Duodenal mucosa (tissue), 2 donors: ENCODE measurements at regions not wholly inside any gene's neighbourhood (a gene's known extent, or its start where the extent isn't known, plus 50 kb on each side); places are given as distances from the start of the nearest gene placed in this dataset.
A peak's percentile ranks its signal among the peaks of the same experiment; 100 is the strongest.

Experiments
- H3K27ac ChIP-seq: one replicate; pipeline ENCODE4 v1.7.0; 2013; ENCODE audit warnings: low read depth, low read length
- H3K27me3 ChIP-seq, 2 donors: one replicate each; pipeline ENCODE4 v1.7.0; 2013; ENCODE audit warnings: low read length in 2 of 2, control low read depth in 1 of 2; ENCODE audit not compliant: insufficient read depth in 2 of 2, control insufficient read depth in 1 of 2
- H3K36me3 ChIP-seq, 2 donors: one replicate each; pipeline ENCODE4 v1.7.0; 2013; ENCODE audit warnings: low read length in 2 of 2, control low read depth in 1 of 2; ENCODE audit not compliant: insufficient read depth in 2 of 2, control insufficient read depth in 1 of 2
- H3K4me1 ChIP-seq, 2 donors: one replicate each; pipeline ENCODE4 v1.7.0; 2013; ENCODE audit warnings: low read length in 2 of 2, control low read depth in 1 of 2; ENCODE audit not compliant: insufficient read depth in 2 of 2, control insufficient read depth in 1 of 2
- H3K4me3 ChIP-seq, 2 donors: one replicate each; pipeline ENCODE4 v1.7.0; 2013; ENCODE audit warnings: low read length in 2 of 2, low read depth in 1 of 2
- H3K9ac ChIP-seq, 2 donors: one replicate each; pipeline ENCODE4 v1.7.0; 2013; ENCODE audit warnings: low read length in 2 of 2, low read depth in 1 of 2
- H3K9me3 ChIP-seq, 2 donors: one replicate each; pipeline ENCODE4 v1.7.0; 2013; ENCODE audit warnings: low read length in 2 of 2, control low read depth in 1 of 2; ENCODE audit not compliant: control insufficient read depth in 1 of 2

DNA sequence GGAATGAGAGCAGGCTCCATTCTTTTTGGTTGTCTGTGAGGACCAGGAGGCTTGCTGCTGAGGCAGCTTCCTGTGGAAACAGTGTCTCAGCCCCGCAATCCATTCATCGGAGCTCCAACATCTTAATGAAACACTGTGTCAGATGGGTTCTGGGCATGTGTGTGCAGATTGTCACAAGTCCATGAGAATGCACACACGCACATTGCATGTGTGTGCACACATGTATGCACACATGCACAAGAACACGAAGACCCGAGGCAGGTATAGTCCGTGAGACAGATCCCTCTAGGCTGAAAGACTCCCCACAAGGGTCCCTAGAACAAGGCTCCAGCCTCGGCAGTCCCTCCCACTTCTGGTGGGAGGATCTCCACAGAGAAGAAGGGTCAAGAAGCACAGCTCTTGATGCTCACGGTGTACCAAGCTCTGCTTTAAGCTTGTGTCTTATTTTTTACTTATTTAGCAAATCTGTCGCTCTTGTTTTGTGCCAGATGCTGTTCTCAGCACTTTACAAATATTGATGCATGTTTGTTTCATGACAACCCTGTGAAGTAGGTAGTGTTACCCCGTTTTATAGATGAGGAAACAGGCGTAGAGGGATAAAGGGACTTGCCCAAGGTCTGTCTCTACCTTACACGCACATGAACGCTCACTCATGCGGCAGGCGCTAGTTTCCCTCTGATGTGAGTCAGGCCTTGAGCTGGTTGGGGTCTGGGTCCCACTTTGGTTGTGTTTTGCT lies 213.1 kb downstream of the SEC14L1 start:
- H3K4me3 ChIP-seq = no peak overlapping the region
- H3K4me1 ChIP-seq = peaks cover 26 to 32% of the 10 kb centered on the region in 2 donors
- no peak overlapping the region for H3K9ac ChIP-seq
- H3K9me3 ChIP-seq = no peaks in the 10 kb centered on the region
- H3K27ac ChIP-seq = peak overlapping the region; percentile 64
- no peaks in the 10 kb centered on the region for H3K36me3 ChIP-seq
- H3K27me3 ChIP-seq = no peaks in the 10 kb centered on the region

GRCh38 chr17:77354420-77354669 lies 213.6 kb downstream of the SEC14L1 start:
- Histone ChIP-seq H3K4me1 (peaks cover 26 to 32% of the 10 kb centered on the region in 2 donors), H3K27ac (peak overlapping the region; percentile 64), H3K36me3 (no peaks in the 10 kb centered on the region), H3K4me3 (no peak overlapping the region), H3K27me3 (no peaks in the 10 kb centered on the region), H3K9ac (no peak overlapping the region), H3K9me3 (no peaks in the 10 kb centered on the region)

DNA sequence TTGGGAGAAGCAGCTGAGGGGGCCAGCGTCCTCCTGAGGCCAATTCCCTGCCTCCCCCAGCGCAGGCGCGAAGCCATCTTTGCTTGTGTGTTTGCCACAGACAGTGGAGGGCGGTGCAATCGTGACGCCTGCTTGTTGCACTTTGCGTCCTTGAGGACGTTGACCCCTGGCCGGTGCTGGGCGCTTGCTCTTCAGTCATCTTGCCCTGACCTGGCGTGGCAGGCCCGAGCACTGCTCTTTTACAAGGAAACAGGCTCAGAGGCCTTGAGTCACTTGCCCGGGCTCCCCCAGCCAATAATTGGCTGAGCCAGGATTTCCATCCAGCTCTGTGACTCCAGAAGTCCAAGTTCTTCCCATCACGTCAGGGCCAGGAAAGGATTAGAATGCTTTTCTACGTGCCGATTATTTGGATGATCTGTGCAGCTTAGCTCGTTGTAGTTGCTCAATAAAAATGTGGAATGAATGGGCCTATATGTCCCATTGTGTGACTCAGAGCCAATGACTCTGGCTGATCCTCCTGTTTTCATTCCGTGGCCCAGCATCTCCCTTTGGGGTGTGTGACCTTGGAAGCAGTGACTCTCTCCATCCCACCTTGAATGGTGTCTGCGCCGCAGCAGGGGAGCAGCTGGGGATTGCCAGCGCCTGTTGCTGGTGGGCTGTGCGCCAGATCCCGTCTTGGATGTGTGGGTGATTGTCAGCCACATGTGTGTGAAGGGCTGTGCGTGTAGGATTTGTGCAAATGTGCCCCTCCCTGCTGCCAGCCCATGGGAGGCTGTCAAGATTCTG lies 214.1 kb downstream of the SEC14L1 start:
- Histone ChIP-seq H3K36me3 (no peaks in the 10 kb centered on the region), H3K27ac (peak overlapping the region; percentile 64), H3K27me3 (no peaks in the 10 kb centered on the region), H3K9ac (no peak overlapping the region), H3K4me1 (peaks cover 22 to 31% of the 10 kb centered on the region in 2 donors), H3K4me3 (no peak overlapping the region), H3K9me3 (no peaks in the 10 kb centered on the region)

DNA sequence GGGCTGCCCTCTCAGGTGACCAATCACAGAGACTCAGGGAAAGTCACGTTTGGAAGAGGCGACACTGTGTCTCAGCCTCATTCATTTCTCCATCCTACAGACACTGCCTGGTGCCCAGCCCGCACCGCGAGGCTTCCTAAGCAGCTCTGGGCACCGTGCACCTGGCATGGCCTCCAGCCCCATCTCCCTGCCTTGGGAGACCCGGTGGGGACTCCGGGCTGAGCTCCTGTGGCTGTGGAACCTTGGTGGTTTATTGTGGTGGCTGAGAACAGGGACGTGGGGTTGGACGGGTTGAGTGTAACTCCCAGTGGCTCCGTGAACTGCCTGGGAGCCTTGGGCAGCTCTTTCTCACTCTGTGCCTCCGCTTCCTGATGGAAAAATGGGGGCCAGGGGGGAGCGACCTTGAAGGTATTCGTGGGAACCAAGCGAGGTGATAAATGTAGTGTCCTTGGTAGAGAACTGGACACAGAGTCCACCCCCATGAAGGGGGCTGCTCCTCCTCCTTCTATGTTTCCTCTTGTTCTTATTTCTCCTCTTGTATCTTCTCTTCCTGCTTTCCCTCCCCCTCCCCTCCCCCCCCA lies 215.4 kb downstream of the SEC14L1 start:
- Histone ChIP-seq H3K27me3 (no peaks in the 10 kb centered on the region), H3K4me3 (no peak overlapping the region), H3K27ac (no peak overlapping the region), H3K36me3 (no peaks in the 10 kb centered on the region), H3K4me1 (peaks cover 9 to 18% of the 10 kb centered on the region in 2 donors), H3K9ac (no peak overlapping the region), H3K9me3 (no peaks in the 10 kb centered on the region)

DNA sequence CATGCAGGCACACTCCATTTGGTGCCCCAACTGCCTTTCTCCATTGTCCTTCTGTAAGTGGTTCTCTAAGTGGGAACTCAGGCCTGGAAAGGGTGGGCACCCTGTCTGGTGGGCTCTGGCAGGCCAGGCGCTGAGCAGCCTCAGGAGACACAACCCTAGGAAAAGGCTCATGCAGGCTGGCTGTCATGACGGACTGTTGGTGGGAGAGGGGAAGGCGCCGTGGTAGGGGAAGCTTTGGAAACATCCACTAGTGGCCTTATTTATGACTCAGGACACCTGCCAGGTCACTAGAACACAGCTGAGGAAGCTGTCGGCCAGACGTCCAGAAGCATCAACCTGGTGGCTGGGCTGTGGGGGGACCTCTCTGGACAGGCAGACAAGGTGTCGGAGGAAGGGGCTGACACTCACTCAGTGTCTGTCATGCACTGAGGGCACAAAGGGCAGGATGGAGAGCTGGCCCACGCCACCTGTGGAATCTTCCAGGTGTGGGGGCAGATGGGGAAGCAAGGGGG lies 216.0 kb downstream of the SEC14L1 start:
- H3K9ac ChIP-seq = no peak overlapping the region
- H3K27ac ChIP-seq = no peak overlapping the region
- H3K9me3 ChIP-seq = no peaks in the 10 kb centered on the region
- H3K27me3 ChIP-seq = no peaks in the 10 kb centered on the region
- H3K4me3 ChIP-seq = no peak overlapping the region
- H3K4me1 ChIP-seq = peaks cover 6 to 16% of the 10 kb centered on the region in 2 donors
- H3K36me3 ChIP-seq = no peaks in the 10 kb centered on the region

DNA sequence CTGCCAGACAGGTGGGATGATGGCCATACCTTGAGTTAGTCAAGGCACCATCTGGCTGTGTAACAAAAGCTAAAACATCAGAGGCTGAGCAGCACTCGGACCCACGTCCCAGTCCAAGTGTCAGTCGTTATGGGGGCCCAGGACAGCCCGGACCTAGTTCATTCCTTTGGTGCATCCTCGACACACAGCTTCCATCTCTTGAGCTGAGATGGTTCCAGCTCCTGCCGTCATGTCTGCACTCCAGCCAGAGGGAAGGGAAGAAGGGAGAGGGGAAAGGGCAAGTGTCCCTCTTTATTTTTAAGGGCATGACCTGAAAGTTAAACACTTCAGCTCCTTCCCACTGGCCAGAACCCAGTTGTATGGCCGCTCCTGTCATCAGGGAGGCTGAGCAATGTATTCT lies 218.0 kb downstream of the SEC14L1 start:
- Histone ChIP-seq H3K27me3 (no peaks in the 10 kb centered on the region), H3K9ac (no peak overlapping the region), H3K27ac (no peak overlapping the region), H3K4me3 (no peak overlapping the region), H3K9me3 (no peaks in the 10 kb centered on the region), H3K4me1 (peaks cover 9 to 18% of the 10 kb centered on the region in 2 donors), H3K36me3 (peaks cover 0 to 4% of the 10 kb centered on the region in 2 donors)

DNA sequence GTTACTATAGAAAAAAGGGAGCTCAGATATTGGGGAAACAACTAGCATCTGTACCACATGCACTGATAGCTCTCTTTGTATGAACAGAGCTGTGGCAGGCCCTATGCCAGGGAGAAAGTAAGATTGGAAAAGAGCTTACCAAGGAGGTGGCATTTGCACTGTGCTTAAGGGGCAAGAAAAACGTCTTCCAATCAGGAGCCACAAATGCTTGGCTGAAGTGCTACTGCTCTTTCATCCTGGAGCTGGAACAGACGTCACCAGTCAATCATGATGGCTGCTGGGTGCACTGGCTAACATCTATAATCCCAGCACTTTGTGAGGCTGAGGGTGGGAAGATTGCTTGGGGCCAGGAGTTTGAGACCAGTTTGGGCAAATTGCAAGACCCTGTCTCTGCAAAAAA lies 218.5 kb downstream of the SEC14L1 start:
- Histone ChIP-seq H3K36me3 (peaks cover 0 to 4% of the 10 kb centered on the region in 2 donors), H3K4me3 (no peak overlapping the region), H3K9me3 (no peaks in the 10 kb centered on the region), H3K27me3 (no peaks in the 10 kb centered on the region), H3K9ac (no peak overlapping the region), H3K27ac (no peak overlapping the region), H3K4me1 (peaks cover 11 to 17% of the 10 kb centered on the region in 2 donors)

DNA sequence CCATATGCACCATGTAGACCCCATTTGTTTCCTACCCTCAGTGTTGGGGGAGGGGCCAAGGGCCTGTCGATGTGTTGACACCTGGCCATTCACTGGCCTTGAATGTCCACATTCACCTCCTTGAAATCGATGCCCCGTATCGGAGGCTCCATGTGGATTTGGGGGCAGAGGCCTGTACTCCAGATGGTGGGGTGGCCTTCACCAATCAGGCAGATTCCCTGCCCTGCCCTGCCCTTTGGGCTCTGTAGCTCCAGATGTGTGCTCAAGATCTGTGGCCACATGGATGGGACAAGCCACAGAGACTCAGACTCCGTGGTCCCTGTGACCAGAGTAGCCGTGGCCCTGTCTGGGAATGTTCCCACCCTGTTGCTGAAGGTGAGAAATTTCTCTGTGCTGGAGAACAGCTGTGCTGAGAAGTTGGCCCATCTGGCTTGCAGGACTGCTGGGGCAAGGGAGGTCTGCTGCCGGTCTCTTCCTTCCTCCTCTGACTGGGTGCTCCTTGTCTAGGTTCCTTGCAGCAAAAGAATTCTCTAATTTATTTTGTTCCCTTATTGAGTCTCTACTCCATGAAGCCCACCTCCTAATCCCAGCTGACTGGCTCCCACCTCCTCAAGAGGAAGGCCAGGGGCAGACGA lies 221.3 kb downstream of the SEC14L1 start:
- Histone ChIP-seq H3K9ac (no peak overlapping the region), H3K27ac (no peak overlapping the region), H3K36me3 (peaks cover 0 to 4% of the 10 kb centered on the region in 2 donors), H3K9me3 (no peaks in the 10 kb centered on the region), H3K4me3 (no peak overlapping the region), H3K4me1 (peaks cover 28 to 32% of the 10 kb centered on the region in 2 donors), H3K27me3 (no peaks in the 10 kb centered on the region)

GRCh38 chr17:77363821-77364361 lies 223.1 kb downstream of the SEC14L1 start:
- H3K4me1 ChIP-seq = peaks cover 30 to 34% of the 10 kb centered on the region in 2 donors
- H3K27ac ChIP-seq = no peak overlapping the region
- H3K9me3 ChIP-seq = no peaks in the 10 kb centered on the region

More at GRCh38 chr17:77363821-77364361, 223.1 kb downstream of the SEC14L1 start:
- Histone ChIP-seq H3K4me3 (no peak overlapping the region), H3K36me3 (peaks cover 0 to 4% of the 10 kb centered on the region in 2 donors), H3K9ac (no peak overlapping the region), H3K27me3 (no peaks in the 10 kb centered on the region)
